SK-MEL-5 (cell line): ENCODE measurements at regions not wholly inside any gene's neighbourhood (a gene's known extent, or its start where the extent isn't known, plus 50 kb on each side); places are given as distances from the start of the nearest gene placed in this dataset.

ENCODE experiments used
- DNase-seq: peaks from one replicate; pipeline ENCODE4 v3.0.0-alpha.2; 2016; ENCODE audit warnings: low read depth, low spot score
- in situ Hi-C: cut with HindIII; loops from 2 replicates; pipeline ENCODE4 v1.10.0; 2016; ENCODE audit warnings: low sequenced_read_pairs, high pct_unique_total_duplicates, low pct_unique_long_range_greater_than_20kb

- in situ Hi-C loops, result no loop called here
- DNase-seq, result no peak
Observed at GRCh38 chr1:232441036-232441411, 188.9 kb downstream of the SIPA1L2 start.

GRCh38 chr1:232440325-232441035 lies 189.5 kb downstream of the SIPA1L2 start:
- DNase-seq, result no peak
- in situ Hi-C loops, result no loop called here

DNA sequence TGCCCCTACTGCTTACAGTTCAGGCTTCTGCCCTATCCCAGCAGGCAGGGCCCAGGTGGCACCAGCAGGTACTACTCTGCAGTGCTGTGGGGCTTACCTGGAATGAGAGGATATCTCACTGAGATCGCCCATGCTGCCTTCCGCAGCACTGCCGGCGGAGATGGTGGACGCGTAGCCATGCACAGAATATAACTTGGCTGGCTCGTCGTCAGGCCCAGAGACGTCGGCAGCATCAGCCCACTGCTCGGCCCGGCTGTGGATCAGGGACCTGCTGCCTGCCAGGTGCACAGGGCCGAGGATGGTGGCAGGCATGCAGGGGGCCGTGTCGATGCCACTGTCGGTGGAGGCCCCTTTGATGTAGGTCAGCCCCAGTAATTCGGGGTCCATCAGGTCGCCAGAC lies 190.9 kb downstream of the SIPA1L2 start:
- in situ Hi-C loops, result no loop called here
- DNase-seq, result no peak

DNA sequence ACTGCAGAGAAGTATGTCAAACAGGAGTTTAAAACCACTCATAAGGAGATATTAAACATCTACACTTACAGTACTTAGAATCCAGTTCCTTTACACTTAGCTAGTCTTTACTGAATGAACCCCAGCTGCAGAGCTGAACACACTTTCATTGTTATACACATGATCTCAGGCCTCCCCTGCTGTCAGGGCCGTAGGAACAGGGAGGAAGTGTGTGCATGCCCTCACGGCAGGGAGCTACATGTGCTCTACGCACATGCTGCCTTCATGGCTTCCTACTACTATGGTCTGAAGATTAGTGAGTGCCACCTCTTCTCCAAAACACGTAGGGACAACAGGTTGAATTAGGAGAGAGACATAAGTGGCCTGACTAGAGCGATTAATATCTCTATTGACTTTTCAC lies 191.5 kb downstream of the SIPA1L2 start:
- peak; percentile 59 for DNase-seq
- in situ Hi-C loops, result no loop called here

DNA sequence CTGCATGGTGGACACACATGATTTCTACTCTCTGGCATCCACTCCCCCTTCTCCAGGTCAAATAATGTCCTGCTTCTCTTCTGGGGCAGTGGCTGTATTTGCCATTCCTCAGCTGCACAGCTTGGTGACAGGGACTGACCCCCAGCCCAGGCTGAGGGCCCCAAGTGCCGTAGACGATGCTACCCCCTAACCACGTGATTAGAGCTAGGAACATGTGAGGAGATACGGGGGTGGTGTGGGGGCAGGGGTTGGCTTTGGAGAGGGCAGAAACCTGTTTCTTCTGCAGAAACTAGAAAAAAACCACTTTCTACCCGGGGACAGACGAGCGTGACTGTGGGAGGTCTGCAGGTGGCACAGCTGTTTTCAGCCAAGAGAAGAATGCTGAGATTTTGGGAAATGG lies 192.4 kb downstream of the SIPA1L2 start:
- in situ Hi-C loops, result no loop called here

DNA sequence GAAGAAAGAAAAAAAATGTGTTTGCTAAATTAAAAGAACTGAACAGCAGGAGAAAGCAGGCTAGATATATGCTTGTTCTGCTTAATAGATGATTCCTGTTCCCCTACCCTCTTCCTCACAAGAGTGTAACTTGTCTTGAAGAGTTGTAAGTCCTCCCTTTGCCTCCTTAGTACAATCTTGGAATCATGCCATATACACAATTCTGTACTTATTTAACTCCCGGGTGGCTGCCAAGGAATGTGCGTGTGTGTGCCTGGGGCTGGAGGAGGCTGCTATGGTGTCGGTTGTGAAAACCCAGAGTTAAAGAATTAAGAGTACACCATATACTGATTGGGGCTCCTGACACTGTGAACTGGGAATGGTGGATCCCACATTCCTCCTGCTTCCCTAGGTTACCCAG lies 194.2 kb downstream of the SIPA1L2 start:
- no peak for DNase-seq
- in situ Hi-C loops, result no loop called here

More for the DNA sequence above, 192.4 kb downstream of the SIPA1L2 start:
- DNase-seq, result no peak

DNA sequence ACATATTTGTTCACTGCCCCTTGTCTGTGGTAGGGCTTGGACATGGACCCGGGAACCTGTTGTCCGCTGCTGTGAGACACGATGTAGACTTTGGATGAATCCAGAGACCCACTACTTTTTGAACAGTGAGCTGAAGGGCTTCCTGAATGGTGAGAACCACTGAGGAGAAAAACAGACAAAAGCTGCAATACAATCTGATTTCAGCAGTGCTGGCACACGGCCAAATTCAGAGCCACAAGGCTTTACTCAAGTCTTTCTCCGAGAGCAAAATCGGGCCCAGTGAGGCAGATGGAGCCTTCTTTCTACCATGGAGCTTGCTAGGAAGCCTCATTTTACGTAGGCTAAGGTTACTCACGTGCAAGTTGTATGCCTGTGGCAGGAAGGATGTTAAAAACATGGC lies 197.6 kb downstream of the SIPA1L2 start:
- in situ Hi-C loops, result no loop called here
- DNase-seq, result no peak

DNA sequence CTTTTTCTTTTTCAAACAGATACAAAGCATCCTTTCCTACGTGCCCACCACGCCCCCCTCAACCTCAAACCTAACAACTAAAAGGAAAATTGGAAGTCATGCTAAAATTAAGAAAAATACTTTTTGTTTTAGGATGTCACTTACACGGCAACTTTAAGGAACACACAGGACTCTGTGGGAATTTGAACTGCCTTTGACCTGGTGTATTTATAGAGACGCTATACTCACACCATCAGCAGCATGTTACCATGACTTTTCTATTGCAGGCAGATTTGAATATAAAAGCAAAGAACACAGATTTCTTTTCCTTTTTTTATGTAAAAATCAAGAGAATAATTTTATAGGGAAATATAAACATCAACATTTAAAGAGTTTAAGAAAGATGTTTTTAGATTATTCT lies 198.2 kb downstream of the SIPA1L2 start:
- in situ Hi-C loops, result no loop called here
- DNase-seq, result no peak

- no peak for DNase-seq
- in situ Hi-C loops, result no loop called here
Observed at GRCh38 chr1:232431326-232431725, 198.6 kb downstream of the SIPA1L2 start.

- in situ Hi-C loops, result no loop called here
- DNase-seq, result no peak
Observed at GRCh38 chr1:232430467-232430866, 199.5 kb downstream of the SIPA1L2 start.

DNA sequence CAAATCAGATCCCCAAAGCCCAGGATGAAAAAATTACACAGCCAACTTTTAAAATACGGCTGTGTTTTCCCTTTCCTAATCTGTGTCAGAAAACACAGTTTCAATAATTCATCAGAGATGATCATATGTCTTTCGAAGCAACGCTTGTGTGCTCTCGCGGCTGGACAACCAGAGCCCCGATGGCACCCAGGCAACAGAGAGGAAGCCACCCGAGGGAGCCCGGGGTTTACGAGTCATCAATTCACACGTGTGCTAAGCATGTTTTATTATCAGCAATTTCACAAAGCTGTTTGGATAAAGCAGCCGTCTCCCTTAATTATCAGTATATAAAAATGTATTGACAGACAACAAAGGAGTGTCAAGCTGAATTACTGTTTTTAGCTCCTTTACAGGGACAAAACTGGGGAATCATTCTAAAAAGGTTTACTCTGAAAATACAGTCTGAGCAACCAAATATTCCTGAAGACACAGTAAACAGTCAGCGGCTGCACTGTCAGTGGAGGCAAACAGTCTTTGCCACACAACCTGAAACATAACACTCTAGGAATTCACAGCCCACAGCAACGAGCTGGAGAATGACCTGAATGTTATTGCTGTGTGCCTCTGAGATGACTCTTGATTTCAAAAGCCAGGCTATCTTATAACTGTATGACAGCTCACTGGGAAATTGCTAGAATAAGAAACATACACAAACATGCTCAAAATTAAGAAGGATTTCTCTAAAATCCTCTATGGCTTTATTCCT lies 201.0 kb downstream of the SIPA1L2 start:
- no peak for DNase-seq
- in situ Hi-C loops, result no loop called here

GRCh38 chr1:232428036-232428645 lies 201.8 kb downstream of the SIPA1L2 start:
- in situ Hi-C loops, result no loop called here
- DNase-seq, result no peak

GRCh38 chr1:232426801-232427200 lies 203.1 kb downstream of the SIPA1L2 start:
- no peak for DNase-seq
- in situ Hi-C loops, result no loop called here

DNA sequence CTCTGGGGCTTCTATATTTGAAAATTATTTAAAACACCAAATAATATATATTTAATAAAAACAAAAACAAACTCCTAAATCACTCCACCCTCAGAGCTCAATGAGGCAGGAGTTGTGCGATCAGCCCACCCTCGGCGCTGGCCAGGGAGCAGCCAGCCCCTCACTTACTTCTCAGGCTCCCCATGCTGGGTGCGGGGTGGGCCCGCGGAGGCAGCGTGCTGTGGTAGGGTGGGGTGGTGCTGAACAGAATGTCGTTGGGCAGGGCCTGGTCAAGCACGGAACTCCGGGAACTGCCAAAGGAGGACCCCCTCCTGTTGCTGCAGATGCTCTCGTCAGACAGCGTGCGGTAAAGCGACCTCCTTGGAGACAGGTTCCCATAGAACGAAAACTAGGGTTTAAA lies 204.5 kb downstream of the SIPA1L2 start:
- in situ Hi-C loops, result no loop called here
- no peak for DNase-seq

DNA sequence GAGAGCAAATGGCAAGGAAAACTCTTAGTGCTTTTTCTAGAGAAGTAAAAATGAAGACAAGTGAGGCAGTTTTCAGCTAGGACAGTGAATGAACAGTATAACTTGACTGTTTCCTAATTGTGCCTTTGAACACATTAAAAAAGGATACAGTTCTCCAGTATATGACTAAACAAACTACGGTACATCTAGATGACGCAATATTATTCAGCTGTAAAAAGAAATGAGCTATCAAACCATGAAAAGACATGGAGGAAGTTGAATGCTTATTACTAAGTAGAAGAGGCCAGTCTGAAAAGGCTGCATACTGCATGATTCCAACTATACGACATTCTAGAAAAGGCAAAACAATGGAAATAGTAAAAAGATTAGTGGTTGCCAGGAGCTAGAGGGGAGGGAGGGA lies 206.3 kb downstream of the SIPA1L2 start:
- DNase-seq, result no peak
- in situ Hi-C loops, result no loop called here

DNA sequence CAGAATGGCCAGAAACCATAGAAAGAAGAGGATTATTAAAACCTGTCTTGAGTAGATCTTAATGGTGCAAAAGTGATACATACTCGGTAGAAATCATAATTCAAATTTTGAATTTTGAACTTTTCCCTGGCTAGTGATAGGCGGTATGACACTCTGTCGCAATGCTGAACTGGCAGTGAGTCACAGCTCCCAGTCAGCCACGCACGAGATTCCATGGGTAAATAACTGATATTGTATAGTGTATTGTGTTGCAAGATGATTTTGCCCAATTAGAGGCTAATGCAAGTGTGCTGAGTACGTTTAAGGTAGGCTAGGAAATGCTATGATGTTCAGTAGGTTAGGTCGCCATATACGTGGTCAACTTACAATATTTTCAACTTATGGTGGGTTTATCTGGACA lies 207.0 kb downstream of the SIPA1L2 start:
- in situ Hi-C loops, result no loop called here
- no peak for DNase-seq

DNA sequence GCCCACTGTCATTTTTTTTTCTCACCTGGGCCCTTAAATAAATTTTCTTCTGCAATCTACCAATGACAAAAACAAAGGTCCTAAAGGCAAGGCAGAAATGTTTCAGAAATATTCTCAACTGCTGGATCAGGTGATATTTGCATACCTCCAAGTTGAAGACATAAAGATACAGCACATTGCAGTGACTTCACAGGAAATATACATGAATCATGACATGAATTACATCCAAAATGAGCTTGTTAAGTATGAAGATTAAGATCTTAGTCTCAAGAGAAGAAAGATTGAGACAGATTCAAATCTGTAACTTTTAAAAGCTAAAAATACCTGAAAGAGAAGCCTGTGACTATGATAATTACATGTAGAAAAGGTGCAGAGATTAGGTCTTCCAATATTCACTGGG lies 207.8 kb downstream of the SIPA1L2 start:
- in situ Hi-C loops, result no loop called here
- no peak for DNase-seq

GRCh38 chr1:232421143-232421796 lies 208.7 kb downstream of the SIPA1L2 start:
- in situ Hi-C loops, result no loop called here
- DNase-seq, result no peak
